H1 (cell line): ENCODE measurements at regions not wholly inside any gene's neighbourhood (a gene's known extent, or its start where the extent isn't known, plus 50 kb on each side); places are given as distances from the start of the nearest gene placed in this dataset.

Source experiments
- CHD7 ChIP-seq: fragments of 300-600 bp; sonication (generic); IDR thresholded peaks from 2 replicates; pipeline ENCODE4 v1.7.1; 2012; ENCODE audit warnings: low read length, moderate library complexity, mild to moderate bottlenecking, inconsistent platforms; ENCODE audit not compliant: insufficient replicate concordance
- EGR1 ChIP-seq: IDR thresholded peaks from 2 replicates; pipeline ENCODE4 v1.6.1; 2011; ENCODE audit warnings: low read depth, low read length, borderline replicate concordance
- EP300 ChIP-seq, 2 experiments: IDR thresholded peaks; 1 replicate in 1 of 2; 2 replicates in 1 of 2; pipeline ENCODE4 v1.6.1; 2011 to 2012; ENCODE audit warnings: low read depth in 2 of 2, low read length in 2 of 2, mild to moderate bottlenecking in 2 of 2, borderline replicate concordance in 1 of 2, inconsistent platforms in 1 of 2, moderate library complexity in 1 of 2
- HDAC2 ChIP-seq, 2 experiments: fragments of 300-600 bp in 1 of 2; sonication (generic) in 1 of 2; IDR thresholded peaks; 2 replicates each; pipeline ENCODE4 v1.6.1; 2011 to 2012; ENCODE audit warnings: low read depth in 2 of 2, low read length in 2 of 2, mild to moderate bottlenecking in 2 of 2, moderate library complexity in 2 of 2, borderline replicate concordance in 1 of 2, inconsistent platforms in 1 of 2
- MAX ChIP-seq: IDR thresholded peaks from 2 replicates; pipeline ENCODE4 v1.6.1; 2012; ENCODE audit warnings: inconsistent platforms
- RFX5 ChIP-seq: IDR thresholded peaks from 2 replicates; pipeline ENCODE4 v1.6.1; 2011; ENCODE audit warnings: low read depth, low read length, improper control_type of control experiment, borderline replicate concordance
- SIN3A ChIP-seq, 2 experiments: IDR thresholded peaks in 1 of 2; conservative IDR thresholded peaks in 1 of 2; 2 replicates each; pipeline ENCODE4 v1.6.1; 2011 to 2012; ENCODE audit warnings: low read length in 2 of 2, improper control_type of control experiment in 1 of 2, low read depth in 1 of 2, mild to moderate bottlenecking in 1 of 2
- SP2 ChIP-seq: IDR thresholded peaks from 2 replicates; pipeline ENCODE4 v1.6.1; 2012; ENCODE audit warnings: mild to moderate bottlenecking, low read length, inconsistent platforms
- TAF1 ChIP-seq: IDR thresholded peaks from 2 replicates; pipeline ENCODE4 v1.6.1; 2011; ENCODE audit warnings: mild to moderate bottlenecking, low read depth, low read length
- YY1 ChIP-seq: IDR thresholded peaks from 2 replicates; pipeline ENCODE4 v1.6.1; 2011; ENCODE audit warnings: low read depth, mild to moderate bottlenecking, low read length

- TF ChIP-seq CHD7: no peak
- no peak for TF ChIP-seq EP300 (IDR thresholded peaks at IDR 0.05; ENCODE audit: borderline replicate concordance in 1 of 2, low read depth in 2 of 2, low read length in 2 of 2)
- TF ChIP-seq TAF1: no peak
- no peak for TF ChIP-seq SP2
- no peak for TF ChIP-seq SIN3A (conservative IDR thresholded peaks at IDR 0.05 in 1 of 2, IDR thresholded peaks at IDR 0.05 in 1 of 2; ENCODE audit: low read depth in 1 of 2, low read length in 2 of 2)
- no peak for TF ChIP-seq YY1
- TF ChIP-seq EGR1: no peak
- no peak for TF ChIP-seq MAX
- no peak for TF ChIP-seq HDAC2 (IDR thresholded peaks at IDR 0.05; ENCODE audit: borderline replicate concordance in 1 of 2, low read depth in 2 of 2, low read length in 2 of 2)
- no peak for TF ChIP-seq RFX5
Measured at GRCh38 chr14:85461432-85462133, 68.4 kb upstream of the FLRT2 start (continued).
